ENCODE measurements at regions not wholly inside any gene's neighbourhood (a gene's known extent, or its start where the extent isn't known, plus 50 kb on each side); places are given as distances from the start of the nearest gene placed in this dataset.
"Not testable (repeated sequence)": the region's sequence is repeated elsewhere in the genome, so short reads cannot be mapped to it uniquely, and the experiment has no call there.

DNA sequence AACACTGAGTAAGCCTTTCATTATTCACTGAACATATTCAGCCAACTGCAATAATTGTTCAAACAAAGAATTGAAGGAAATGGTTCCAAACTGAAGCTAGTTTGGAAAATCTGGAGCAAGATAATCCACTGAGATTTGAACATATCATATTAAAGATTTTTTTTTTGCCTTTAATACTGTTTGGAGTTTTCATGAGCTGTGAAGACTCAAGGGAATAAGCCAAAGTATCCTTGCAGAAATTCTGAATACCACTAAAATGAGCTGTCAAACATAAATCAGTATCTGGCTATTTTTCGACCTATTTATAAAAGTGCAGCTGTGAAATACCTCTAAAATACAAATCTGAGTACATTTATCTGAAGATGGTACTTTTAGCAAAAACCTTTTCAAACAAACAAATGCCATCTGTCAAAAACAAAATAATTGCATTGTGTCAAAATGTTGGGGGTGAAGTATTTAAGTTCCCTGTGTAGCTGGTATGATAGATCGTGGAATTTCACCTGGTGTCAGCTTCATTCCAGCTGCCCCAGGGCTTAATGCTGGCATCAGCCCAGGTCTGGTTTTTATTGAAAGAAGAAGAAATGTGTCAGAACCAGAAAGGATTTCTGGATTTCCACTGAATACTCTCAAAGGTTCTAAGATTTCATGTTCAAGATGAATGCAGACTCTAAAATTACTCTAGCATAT lies 149.0 kb upstream of the GRAMD2B start:
- TF ChIP-seq, protein P1, sequence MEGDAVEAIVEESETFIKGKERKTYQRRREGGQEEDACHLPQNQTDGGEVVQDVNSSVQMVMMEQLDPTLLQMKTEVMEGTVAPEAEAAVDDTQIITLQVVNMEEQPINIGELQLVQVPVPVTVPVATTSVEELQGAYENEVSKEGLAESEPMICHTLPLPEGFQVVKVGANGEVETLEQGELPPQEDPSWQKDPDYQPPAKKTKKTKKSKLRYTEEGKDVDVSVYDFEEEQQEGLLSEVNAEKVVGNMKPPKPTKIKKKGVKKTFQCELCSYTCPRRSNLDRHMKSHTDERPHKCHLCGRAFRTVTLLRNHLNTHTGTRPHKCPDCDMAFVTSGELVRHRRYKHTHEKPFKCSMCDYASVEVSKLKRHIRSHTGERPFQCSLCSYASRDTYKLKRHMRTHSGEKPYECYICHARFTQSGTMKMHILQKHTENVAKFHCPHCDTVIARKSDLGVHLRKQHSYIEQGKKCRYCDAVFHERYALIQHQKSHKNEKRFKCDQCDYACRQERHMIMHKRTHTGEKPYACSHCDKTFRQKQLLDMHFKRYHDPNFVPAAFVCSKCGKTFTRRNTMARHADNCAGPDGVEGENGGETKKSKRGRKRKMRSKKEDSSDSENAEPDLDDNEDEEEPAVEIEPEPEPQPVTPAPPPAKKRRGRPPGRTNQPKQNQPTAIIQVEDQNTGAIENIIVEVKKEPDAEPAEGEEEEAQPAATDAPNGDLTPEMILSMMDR (IDR thresholded peaks at IDR 0.05; ENCODE audit: low read depth, low read length, missing control alignments), result no peak
- in situ Hi-C loops (cut with HindIII; ENCODE audit: low sequenced_read_pairs), result no loop called here
- no peak for DNase-seq (ENCODE audit: low read depth)
- H3K4me3 ChIP-seq (ENCODE audit: low read depth, low read length), result no peak overlapping the region

DNA sequence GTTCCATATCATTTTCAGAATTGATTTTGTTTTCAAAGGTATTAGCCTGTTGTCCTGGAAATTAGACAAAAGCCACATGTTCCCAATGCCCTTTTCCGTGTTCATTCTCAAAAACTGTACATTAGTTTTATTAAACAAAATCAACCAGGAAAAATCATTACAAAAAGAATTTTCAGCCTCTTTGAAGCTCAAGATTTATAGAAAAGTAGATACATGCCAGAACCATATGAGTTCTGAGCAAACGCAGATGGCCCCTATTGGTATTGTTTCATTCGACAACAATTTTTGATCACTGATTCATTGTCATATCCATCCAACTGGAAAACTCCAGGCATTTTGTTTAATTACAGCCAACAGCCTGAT lies 148.5 kb upstream of the GRAMD2B start:
- TF ChIP-seq, protein P1 (IDR thresholded peaks at IDR 0.05; ENCODE audit: low read depth, low read length, missing control alignments), result no peak
- no peak for DNase-seq (ENCODE audit: low read depth)
- in situ Hi-C loops (cut with HindIII; ENCODE audit: low sequenced_read_pairs), result no loop called here
- H3K4me3 ChIP-seq (ENCODE audit: low read depth, low read length), result no peak overlapping the region

DNA sequence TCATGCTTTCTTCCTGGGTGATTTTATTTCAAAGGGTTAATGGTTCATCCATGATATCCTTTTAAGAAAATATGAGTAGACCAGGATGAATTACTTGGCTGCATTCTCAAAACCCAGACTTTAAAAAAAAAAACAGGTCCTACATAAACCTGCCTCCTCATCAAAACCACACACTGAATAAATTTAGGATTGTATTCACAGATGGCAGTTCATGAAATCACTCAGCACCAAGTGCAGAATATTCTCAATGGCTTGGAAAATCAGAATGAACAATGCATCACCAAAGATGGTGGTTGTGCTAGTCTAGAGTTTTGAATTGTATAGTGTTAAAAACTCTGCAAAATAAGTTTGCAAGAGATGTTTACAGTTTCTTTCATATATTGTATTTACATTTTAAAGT lies 145.4 kb upstream of the GRAMD2B start:
- DNase-seq (ENCODE audit: low read depth), result no peak
- TF ChIP-seq, protein P1 (IDR thresholded peaks at IDR 0.05; ENCODE audit: low read depth, low read length, missing control alignments), result no peak
- H3K4me3 ChIP-seq (ENCODE audit: low read depth, low read length), result no peak overlapping the region
- in situ Hi-C loops (cut with HindIII; ENCODE audit: low sequenced_read_pairs), result no loop called here

DNA sequence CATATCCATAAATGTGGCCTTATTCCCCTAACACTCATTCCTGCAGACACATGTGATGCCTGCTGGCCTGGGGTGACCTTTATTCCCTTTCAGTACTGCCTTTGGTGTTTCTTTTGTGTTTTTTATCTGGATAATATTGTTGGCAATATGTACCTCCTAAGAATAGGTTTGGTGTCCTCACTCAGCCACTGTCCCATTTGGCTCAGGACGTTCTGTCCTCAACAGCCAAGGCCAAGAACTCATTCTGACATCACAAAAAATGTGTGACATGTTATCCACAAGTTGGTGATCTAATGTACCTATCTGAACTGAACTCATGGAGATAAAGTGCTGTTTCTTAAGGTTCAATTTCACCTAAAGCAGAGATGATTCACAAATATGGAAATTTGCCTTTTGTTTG lies 142.9 kb upstream of the GRAMD2B start:
- no peak overlapping the region for H3K4me3 ChIP-seq (ENCODE audit: low read depth, low read length)
- in situ Hi-C loops (cut with HindIII; ENCODE audit: low sequenced_read_pairs), result no loop called here
- no peak for DNase-seq (ENCODE audit: low read depth)
- TF ChIP-seq, protein P1 (IDR thresholded peaks at IDR 0.05; ENCODE audit: low read depth, low read length, missing control alignments), result no peak

DNA sequence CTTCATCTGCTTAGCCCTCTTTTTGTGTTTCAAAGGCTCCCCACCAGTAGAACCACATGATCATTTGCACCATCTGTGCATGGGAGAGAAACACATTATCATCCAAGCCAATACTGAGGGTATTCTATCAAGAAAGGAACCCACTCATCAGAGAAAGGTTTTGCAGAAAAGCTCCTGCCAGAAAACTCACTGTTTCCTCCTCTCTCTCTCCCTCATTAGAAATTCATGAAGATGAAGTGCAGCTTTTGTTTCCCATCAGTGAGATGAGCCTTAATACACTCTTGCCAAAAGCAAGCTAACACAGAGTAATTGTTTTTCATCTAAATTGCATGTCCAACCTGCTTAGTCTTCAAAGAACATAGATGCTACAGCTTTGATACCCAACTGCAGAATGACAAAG lies 142.4 kb upstream of the GRAMD2B start:
- in situ Hi-C loops (cut with HindIII; ENCODE audit: low sequenced_read_pairs), result no loop called here
- DNase-seq (ENCODE audit: low read depth), result no peak
- no peak overlapping the region for H3K4me3 ChIP-seq (ENCODE audit: low read depth, low read length)
- TF ChIP-seq, protein P1 (IDR thresholded peaks at IDR 0.05; ENCODE audit: low read depth, low read length, missing control alignments), result no peak

DNA sequence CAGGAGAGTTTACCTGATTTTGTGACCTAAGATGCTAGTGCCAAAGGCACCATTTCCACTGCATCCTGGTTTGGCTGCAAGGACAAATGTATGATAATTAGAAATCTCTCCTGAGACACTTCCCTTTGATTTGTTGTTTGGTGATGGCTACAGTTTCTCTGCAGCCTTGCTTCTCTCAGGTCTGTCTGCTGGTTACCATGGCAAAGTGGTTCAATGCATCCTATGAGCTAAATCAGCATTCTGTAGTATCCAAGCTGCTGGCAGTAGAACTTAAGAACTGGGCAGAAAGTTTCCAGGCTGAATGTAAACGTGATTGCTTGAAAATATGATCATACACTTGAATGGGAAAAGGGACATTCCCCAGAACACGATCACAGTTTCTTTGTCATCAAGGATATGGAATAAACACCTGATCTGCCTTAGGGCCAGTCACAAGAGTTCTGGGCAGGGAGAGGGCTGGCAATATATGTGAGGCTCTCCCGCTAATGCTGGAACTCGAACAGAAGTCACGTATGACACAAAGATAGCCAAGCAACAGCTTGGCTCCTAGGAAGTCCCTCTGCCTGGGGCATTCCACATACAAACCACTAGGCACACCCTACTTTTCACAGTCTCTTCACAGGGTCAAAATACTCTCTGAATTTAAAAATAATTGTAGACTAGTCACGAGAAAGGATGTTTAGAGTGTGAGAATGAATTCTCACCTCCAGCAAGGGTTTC lies 138.1 kb upstream of the GRAMD2B start:
- in situ Hi-C loops (cut with HindIII; ENCODE audit: low sequenced_read_pairs), result no loop called here
- TF ChIP-seq, protein P1 (IDR thresholded peaks at IDR 0.05; ENCODE audit: low read depth, low read length, missing control alignments), result no peak
- DNase-seq (ENCODE audit: low read depth), result no peak
- no peak overlapping the region for H3K4me3 ChIP-seq (ENCODE audit: low read depth, low read length)

DNA sequence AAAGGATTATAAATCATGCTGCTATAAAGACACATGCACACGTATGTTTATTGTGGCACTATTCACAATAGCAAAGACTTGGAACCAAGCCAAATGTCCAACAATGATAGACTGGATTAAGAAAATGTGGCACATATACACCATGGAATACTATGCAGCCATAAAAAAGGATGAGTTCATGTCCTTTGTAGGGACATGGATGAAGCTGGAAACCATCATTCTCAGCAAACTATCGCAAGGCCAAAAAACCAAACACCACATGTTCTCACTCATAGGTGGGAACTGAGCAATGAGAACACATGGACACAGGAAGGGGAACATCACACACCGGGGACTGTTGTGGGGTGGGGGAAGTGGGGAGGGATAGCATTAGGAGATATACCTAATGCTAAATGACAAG lies 127.1 kb upstream of the GRAMD2B start:
- DNase-seq (ENCODE audit: low read depth); in situ Hi-C loops (cut with HindIII; ENCODE audit: low sequenced_read_pairs); H3K4me3 ChIP-seq (ENCODE audit: low read depth, low read length): not testable (repeated sequence)
